ENCODE measurements at regions not wholly inside any gene's neighbourhood (a gene's known extent, or its start where the extent isn't known, plus 50 kb on each side); places are given as distances from the start of the nearest gene placed in this dataset.

DNA sequence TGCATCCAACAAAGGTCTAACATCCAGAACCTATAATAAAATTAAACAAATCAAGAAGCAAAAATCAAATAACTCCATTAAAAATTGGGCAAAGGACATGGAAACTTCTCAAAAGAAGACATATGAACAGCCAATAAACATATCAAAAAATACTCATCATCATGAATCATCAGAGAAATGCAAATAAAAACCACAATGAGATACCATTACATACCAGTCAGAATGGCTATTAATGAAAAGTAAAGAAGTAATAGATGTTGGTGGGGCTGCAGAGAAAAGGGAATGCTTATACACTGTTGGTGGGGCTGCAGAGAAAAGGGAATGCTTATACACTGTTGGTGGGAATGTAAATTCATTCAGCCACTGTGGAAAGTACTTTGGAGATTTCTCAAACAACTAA, 465.8 kb downstream of the ZIC3 start:
- no peaks in the 10 kb centered on the region for H3K79me2 ChIP-seq (ENCODE audit: control insufficient read depth in 1 of 2, insufficient read depth in 2 of 2, low read length in 2 of 2)
- no peaks in the 10 kb centered on the region for H3K27me3 ChIP-seq (replicated peaks in 1 of 4; ENCODE audit: control insufficient read depth in 3 of 4, extremely low read depth in 1 of 4, insufficient read depth in 3 of 4, low read length in 3 of 4)
- no peak overlapping the region for H3K23ac ChIP-seq (ENCODE audit: insufficient read length)
- no peak overlapping the region for H3K4me3 ChIP-seq (ENCODE audit: extremely low read depth in 1 of 4, insufficient read depth in 2 of 4, low read depth in 3 of 4, low read length in 4 of 4)
- no peak overlapping the region for H2AFZ ChIP-seq (ENCODE audit: low read length)
- no peak overlapping the region for H4K5ac ChIP-seq (ENCODE audit: insufficient read length, low read depth, low read length)
- no peak overlapping the region for H4K8ac ChIP-seq (ENCODE audit: extremely low read depth, insufficient read depth, low read length)
- H3K36me3 ChIP-seq (ENCODE audit: control insufficient read depth in 2 of 4, insufficient read depth in 4 of 4, low read length in 3 of 4) = no peaks in the 10 kb centered on the region
- H3K79me1 ChIP-seq (ENCODE audit: low read depth, low read length) = no peaks in the 10 kb centered on the region
- no peak overlapping the region for H3K9ac ChIP-seq (replicated peaks in 1 of 4; ENCODE audit: extremely low read depth in 1 of 4, low read depth in 3 of 4, low read length in 3 of 4)
- CTCF ChIA-PET (ENCODE audit: partially characterized antibody) = interaction anchor here (0.9 kb wide), 1 partner anchor 599 kb away, joined by 3 read pairs; no protein-coding TSS in a partner anchor
- no peak overlapping the region for H2BK120ac ChIP-seq (replicated peaks; ENCODE audit: low read depth, low read length)
- no peak overlapping the region for H3K14ac ChIP-seq (ENCODE audit: insufficient read length)
- H4K91ac ChIP-seq (replicated peaks; ENCODE audit: insufficient read length, low read length) = no peak overlapping the region
- FAIRE-seq (no peak), DNase-seq (ENCODE audit: low read depth in 1 of 2, low spot score in 2 of 2) (no peak)
- no peak for TF ChIP-seq YY1 (IDR thresholded peaks at IDR 0.05; ENCODE audit: low read depth, low read length)
- no peak for TF ChIP-seq RBBP5 (IDR thresholded peaks at IDR 0.05; ENCODE audit: borderline replicate concordance, low read depth, low read length)
- H4K20me1 ChIP-seq (replicated peaks in 1 of 2; ENCODE audit: control insufficient read depth in 1 of 2, insufficient read depth in 2 of 2, low read length in 2 of 2) = no peaks in the 10 kb centered on the region
- H3K4me1 ChIP-seq (replicated peaks in 1 of 4; ENCODE audit: control insufficient read depth in 3 of 4, insufficient read depth in 4 of 4, low read length in 3 of 4) = no peaks in the 10 kb centered on the region
- no peak overlapping the region for H2AK5ac ChIP-seq (ENCODE audit: low read depth, low read length)
- no peak overlapping the region for H2BK5ac ChIP-seq (ENCODE audit: low read depth, low read length)
- no peak overlapping the region for H3K4ac ChIP-seq (replicated peaks; ENCODE audit: insufficient read length, low read depth, low read length)
- H3K4me2 ChIP-seq (ENCODE audit: insufficient read depth in 1 of 2, low read depth in 2 of 2, low read length in 2 of 2) = no peak overlapping the region
- no peak overlapping the region for H3K27ac ChIP-seq (ENCODE audit: low read depth, low read length)
- no peak overlapping the region for H2BK20ac ChIP-seq (ENCODE audit: low read length)
- H3K9me3 ChIP-seq (ENCODE audit: insufficient read depth in 2 of 2, low read depth in 1 of 2, low read length in 1 of 2) = no peaks in the 10 kb centered on the region
- H3K18ac ChIP-seq (ENCODE audit: extremely low read depth, low read length) = no peak overlapping the region
- no peak overlapping the region for H3K56ac ChIP-seq (replicated peaks; ENCODE audit: insufficient read length, low read depth, low read length)
- H2BK15ac ChIP-seq (ENCODE audit: low read length) = no peak overlapping the region
- H2BK12ac ChIP-seq (ENCODE audit: low read depth, low read length) = no peak overlapping the region
- POLR2A ChIA-PET (ENCODE audit: partially characterized antibody) = no interaction called here
- H3K23me2 ChIP-seq (ENCODE audit: low read depth, low read length) = no peaks in the 10 kb centered on the region
